ENCODE measurements at regions not wholly inside any gene's neighbourhood (a gene's known extent, or its start where the extent isn't known, plus 50 kb on each side); places are given as distances from the start of the nearest gene placed in this dataset.

DNA sequence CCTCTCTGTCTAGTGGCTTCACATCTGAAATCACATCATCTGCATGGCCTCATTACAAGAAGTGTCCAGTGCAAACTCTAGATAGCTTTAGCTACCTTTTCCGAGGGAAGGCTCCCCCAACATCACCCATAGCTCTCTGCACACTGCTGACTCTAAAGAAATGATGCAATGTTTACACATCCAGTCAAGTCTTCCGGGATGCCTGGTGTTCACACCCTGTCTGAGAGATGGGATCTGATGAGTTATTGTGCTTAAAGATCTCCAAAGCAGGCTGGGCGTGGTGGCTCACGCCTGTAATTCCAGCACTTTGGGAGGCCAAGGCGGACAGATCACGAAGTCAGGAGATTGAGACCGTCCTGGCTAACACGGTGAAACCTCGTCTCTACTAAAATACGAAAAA is 404.6 kb upstream of the IRAK1BP1 start:
- Histone ChIP-seq H3K27ac (no peak overlapping the region), H3K27me3 (no peaks in the 10 kb centered on the region), H3K36me3 (no peaks in the 10 kb centered on the region), H3K9me3 (no peaks in the 10 kb centered on the region), H3K4me3 (replicated peaks in 1 of 3) (no peak overlapping the region), H3K4me1 (no peaks in the 10 kb centered on the region)
- intact Hi-C loops (cut with DNase I) = no loop called here
- WGBS, 2 donors = 91 to 92% methylated on average over 10 of the region's 10 CpGs
- no peak for DNase-seq
- TF ChIP-seq, protein P1, sequence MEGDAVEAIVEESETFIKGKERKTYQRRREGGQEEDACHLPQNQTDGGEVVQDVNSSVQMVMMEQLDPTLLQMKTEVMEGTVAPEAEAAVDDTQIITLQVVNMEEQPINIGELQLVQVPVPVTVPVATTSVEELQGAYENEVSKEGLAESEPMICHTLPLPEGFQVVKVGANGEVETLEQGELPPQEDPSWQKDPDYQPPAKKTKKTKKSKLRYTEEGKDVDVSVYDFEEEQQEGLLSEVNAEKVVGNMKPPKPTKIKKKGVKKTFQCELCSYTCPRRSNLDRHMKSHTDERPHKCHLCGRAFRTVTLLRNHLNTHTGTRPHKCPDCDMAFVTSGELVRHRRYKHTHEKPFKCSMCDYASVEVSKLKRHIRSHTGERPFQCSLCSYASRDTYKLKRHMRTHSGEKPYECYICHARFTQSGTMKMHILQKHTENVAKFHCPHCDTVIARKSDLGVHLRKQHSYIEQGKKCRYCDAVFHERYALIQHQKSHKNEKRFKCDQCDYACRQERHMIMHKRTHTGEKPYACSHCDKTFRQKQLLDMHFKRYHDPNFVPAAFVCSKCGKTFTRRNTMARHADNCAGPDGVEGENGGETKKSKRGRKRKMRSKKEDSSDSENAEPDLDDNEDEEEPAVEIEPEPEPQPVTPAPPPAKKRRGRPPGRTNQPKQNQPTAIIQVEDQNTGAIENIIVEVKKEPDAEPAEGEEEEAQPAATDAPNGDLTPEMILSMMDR (IDR thresholded peaks at IDR 0.05) = no peak
- no peak for TF ChIP-seq POLR2A (IDR thresholded peaks at IDR 0.05)

DNA sequence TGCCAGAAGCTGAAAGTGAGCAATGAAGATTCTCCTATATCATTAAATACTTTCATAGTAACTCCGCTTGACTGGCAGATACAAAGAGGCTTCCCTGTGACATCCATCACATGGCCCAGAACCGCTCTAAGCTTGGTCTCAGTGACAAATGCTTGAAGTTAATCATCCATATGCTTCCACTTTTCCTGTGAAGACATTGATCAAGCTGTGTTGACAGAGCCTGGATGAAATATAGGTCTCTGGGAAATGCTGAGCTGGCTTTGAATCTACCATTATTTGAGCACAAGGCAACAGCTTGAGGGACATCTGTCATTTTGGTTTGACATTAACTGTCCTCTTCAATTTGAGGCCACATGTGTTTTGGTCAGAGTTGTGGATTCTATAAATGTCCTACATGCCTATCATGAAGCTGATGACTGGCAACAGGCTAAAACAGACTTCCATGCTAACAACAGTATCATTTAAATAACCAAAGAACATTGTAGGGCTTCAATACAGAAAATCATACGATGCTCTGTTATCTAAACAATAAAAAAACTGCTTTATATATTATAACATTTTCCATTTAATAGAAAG is 402.2 kb upstream of the IRAK1BP1 start:
- Histone ChIP-seq H3K4me1 (no peaks in the 10 kb centered on the region), H3K27ac (no peak overlapping the region), H3K9me3 (no peaks in the 10 kb centered on the region), H3K36me3 (no peaks in the 10 kb centered on the region), H3K27me3 (no peaks in the 10 kb centered on the region), H3K4me3 (replicated peaks in 1 of 3) (no peak overlapping the region)
- 88 to 89% methylated on average over 3 of the region's 3 CpGs for WGBS, 2 donors
- DNase-seq = no peak
- intact Hi-C loops (cut with DNase I) = no loop called here
- TF ChIP-seq, protein P1 (IDR thresholded peaks at IDR 0.05) = no peak
- no peak for TF ChIP-seq POLR2A (IDR thresholded peaks at IDR 0.05)

DNA sequence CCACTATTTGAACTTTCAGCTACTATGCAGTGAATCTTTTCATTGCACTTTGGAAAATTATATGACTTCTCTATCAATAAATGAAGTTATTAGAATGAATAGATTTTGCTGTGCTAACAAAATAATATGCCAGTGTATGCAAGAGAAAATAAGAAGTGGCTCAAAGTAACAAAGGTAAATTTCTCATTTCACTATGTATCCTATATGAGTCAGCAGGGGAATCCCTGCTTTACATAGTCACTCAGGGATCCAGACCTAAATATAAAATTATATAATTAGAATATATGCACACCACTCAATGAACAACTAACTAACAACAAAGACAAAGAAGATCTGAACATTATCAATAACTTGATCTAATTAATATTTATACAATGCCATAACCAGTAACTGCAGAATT is 390.8 kb upstream of the IRAK1BP1 start:
- Histone ChIP-seq H3K4me3 (replicated peaks in 1 of 3) (no peak overlapping the region), H3K4me1 (no peaks in the 10 kb centered on the region), H3K36me3 (no peaks in the 10 kb centered on the region), H3K9me3 (no peaks in the 10 kb centered on the region), H3K27me3 (no peaks in the 10 kb centered on the region), H3K27ac (no peak overlapping the region)
- no peak for DNase-seq
- intact Hi-C loops (cut with DNase I) = no loop called here
- TF ChIP-seq, protein P1 (IDR thresholded peaks at IDR 0.05) = no peak
- TF ChIP-seq POLR2A (IDR thresholded peaks at IDR 0.05) = no peak

DNA sequence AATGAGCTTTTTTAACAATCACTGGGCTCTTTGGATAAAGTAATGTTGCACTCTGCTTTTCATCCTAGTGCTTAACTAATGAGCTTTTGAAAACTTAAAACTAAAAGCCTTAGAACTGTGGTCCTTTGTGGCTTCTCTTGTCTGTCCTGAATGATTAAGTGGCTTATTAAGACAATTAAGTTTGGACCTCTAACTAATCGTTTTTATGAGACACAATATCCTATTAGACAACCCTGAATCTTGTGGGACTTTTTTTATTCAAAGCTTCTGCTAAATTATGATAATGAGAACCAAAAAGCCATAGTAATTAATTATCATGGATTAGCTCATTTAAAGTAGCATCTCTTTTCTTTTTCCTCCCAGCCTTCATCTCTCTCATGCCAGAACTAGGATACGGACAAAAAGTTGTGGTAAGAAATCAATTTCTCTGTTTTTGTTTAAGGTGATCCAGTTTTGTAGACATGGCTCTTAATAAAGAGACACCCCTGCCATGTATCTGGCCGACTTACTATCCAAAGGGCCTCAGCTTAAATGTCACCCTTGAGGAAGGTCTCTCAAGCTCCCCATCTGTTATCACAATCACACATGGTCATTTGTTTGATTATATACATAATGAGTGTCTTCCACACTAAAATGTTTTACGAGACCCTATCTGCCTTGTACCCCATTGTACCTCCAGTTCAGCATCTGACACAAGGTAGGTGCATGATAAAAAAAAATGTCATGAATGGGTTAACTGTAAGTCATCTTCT is 384.4 kb upstream of the IRAK1BP1 start:
- Histone ChIP-seq H3K9me3 (no peaks in the 10 kb centered on the region), H3K4me1 (no peaks in the 10 kb centered on the region), H3K36me3 (no peaks in the 10 kb centered on the region), H3K27ac (no peak overlapping the region), H3K4me3 (replicated peaks in 1 of 3) (no peak overlapping the region), H3K27me3 (no peaks in the 10 kb centered on the region)
- intact Hi-C loops (cut with DNase I) = no loop called here
- TF ChIP-seq, protein P1 (IDR thresholded peaks at IDR 0.05) = no peak
- WGBS, 2 donors = 66 to 72% methylated on average over 4 of the region's 4 CpGs
- DNase-seq = no peak

DNA sequence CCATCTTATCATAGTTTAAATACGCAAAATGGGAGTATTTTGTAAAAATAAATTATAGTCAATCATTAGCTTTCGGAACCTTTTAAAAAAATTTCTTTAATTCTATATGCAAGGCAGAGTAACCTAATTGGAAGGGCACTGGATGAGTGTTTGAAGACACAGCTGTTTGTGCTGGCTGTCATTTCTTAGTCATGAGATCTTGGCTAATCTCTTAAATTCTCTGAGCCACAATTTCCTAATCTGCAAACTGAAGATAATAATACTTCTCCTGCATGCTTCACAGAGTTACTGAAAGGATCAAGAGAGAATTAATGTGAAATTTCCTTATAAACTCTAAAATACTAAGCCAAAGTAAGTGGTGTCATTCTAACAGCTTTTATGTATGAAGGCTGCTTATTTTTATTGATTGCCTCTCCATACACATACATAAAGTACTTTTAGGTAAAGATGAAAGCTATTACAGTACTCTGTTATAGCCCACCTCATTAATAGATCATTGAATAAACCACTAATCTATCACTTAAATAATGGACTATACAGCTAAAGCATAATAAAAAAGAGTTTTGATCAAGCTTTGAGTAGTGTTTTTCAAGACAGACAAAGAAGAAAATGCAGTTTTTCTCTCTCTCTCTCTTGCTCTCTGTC is 383.7 kb upstream of the IRAK1BP1 start:
- Histone ChIP-seq H3K9me3 (no peaks in the 10 kb centered on the region), H3K27me3 (no peaks in the 10 kb centered on the region), H3K27ac (no peak overlapping the region), H3K4me3 (replicated peaks in 1 of 3) (no peak overlapping the region), H3K4me1 (no peaks in the 10 kb centered on the region), H3K36me3 (no peaks in the 10 kb centered on the region)
- TF ChIP-seq, protein P1 (IDR thresholded peaks at IDR 0.05) = no peak
- TF ChIP-seq POLR2A (IDR thresholded peaks at IDR 0.05) = no peak
- DNase-seq = no peak
- WGBS, 2 donors = 67 to 89% methylated on average over 2 of the region's 2 CpGs
- intact Hi-C loops (cut with DNase I) = no loop called here

All from thyroid gland (tissue), 4 donors.